NCI-H1092 (cell line): ENCODE measurements at regions not wholly inside any gene's neighbourhood (a gene's known extent, or its start where the extent isn't known, plus 50 kb on each side); places are given as distances from the start of the nearest gene placed in this dataset.

Experiments
- DNase-seq: peaks from one replicate; lab custom pipeline; 2025; lab: John Stamatoyannopoulos, UW

DNA sequence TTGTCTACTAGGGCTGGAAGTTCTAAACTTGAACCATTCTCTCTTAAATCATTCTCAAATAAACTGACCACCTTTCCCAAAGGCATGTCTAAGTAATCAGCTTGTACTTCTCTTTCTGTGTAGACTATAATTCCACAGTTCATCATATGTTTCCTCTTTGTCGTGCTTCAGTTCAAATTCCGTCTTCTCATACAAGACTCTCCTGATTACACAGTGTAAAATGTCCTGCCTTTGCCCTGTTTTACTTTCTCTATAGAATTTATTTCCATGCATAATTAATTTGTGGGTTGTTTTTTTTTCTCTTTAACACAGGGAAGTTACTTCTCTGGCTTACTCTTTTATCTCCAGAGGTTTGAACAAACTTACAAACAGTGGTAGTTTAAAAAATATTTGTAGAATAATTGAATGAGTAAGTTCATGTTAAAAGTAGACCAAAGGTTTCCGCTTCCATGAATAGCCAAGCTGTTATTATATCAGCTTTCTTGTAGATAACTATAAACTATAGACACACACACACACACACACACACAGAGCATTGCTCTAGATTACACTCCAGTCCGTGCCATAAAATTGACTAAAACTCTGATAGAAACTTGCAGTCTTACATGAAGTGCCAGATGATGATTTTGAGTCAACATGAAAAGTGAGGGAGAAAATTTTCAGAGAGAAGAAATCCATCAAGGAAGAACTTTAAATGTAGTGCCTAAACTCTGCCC, 119.0 kb downstream of the SUCNR1 start:
- DNase-seq: no peak

DNA sequence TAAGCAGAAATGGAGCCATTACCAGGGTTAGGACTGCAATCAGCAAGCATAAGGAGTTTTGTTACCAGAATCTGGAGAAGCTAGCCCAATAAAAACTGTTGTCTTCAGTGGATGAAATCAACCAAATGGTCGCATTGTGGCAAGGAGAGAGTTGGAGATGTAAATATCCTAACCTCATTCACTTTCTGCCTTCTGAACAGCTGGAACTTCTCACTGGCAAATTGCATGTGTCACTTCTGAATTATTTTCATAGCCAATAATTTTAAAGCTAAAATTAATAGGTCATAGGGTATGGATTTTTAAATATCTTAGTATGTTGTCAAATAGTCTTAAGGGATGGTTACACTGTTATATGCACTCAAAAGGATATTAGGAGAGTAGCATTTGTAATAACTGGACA, 121.6 kb downstream of the SUCNR1 start:
- DNase-seq: no peak

- no peak for DNase-seq
Measured at GRCh38 chr3:151998744-151999143, 125.3 kb downstream of the SUCNR1 start.

DNA sequence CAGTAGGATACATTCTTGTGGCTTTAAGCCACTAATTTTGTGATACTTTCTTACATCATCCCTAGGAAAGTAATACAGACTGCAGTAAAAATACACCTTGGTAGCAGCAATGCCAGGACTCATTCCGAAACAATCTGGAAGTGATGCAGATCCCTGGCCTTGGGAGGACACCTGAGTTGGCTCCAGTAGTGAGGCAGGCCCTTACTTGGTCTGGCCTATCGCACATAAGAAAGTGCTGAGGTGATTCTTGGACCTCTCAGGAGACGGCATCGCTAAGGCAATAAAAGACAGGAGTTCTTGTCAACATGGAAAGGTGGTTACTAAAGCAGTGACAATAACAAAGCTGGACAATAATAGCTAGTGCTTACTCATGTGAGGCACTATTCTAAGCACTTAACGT, 126.5 kb downstream of the SUCNR1 start:
- no peak for DNase-seq

- no peak for DNase-seq
Measured at GRCh38 chr3:152011812-152012735, 138.6 kb downstream of the SUCNR1 start.

GRCh38 chr3:152019508-152019907, 146.1 kb downstream of the SUCNR1 start:
- no peak for DNase-seq

GRCh38 chr3:152021951-152022461, 148.6 kb downstream of the SUCNR1 start:
- DNase-seq: no peak

DNA sequence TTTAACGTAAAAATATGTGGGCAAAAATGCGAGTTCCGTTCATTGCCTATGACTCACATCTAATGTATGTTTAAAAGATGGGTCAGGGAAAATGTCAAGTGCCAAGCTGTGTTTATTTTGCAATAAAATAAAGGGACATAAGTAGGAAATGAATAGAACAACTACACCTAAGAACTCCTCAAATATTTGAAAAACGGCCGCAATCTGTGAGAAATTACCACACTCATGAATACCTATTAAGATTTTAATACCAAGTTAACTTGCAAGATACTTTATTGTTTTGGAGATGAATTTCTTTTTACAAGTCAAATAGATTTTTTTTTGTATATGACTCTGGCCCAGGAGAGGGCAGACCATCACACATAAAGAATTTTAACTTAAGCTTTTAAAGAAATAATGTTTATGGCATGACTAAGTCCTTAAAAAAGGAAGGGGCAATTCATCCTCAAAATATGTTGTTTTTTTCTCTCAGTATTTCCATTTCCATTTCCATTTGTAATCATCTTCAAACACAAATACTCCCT, 152.7 kb downstream of the SUCNR1 start:
- no peak for DNase-seq

GRCh38 chr3:152030320-152030719, 156.9 kb downstream of the SUCNR1 start:
- no peak for DNase-seq

DNA sequence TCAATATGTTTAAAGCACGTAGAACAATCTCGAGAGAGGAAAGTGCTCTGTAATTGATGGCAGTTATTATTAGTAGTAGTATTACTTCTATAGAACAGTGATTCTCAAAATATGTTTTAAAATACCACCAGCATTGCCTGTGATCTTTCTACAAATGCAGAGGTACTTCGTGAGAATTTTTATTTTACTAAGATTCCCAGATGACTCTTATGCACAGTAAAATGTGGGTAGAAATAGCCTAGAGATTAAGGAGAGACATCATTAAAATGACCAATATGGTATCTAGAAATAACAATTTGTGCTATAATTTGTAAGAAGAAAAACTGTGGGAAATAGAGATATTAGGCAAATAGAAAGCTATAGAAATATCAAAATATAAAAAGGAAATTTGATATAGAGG, 157.9 kb downstream of the SUCNR1 start:
- no peak for DNase-seq

GRCh38 chr3:152037297-152037696, 163.9 kb downstream of the SUCNR1 start:
- no peak for DNase-seq

DNA sequence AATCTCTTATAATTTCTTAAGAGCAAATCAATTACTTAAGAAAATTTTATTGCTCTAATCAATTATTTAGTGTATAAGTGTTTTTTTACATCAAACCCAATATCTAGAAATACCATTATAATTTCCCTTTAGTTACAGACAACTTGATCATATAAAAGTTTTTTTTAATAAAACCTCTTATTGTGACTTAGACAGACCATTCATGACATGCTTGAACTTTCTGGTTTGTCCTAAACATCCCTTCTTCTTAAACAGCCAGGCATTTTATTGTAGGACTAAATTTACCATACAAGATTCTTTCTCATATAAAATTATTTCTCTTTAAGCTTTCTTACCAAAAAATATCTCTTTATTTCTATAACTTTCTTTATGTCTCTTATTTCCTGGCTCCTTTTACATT, 164.5 kb downstream of the SUCNR1 start:
- no peak for DNase-seq

DNA sequence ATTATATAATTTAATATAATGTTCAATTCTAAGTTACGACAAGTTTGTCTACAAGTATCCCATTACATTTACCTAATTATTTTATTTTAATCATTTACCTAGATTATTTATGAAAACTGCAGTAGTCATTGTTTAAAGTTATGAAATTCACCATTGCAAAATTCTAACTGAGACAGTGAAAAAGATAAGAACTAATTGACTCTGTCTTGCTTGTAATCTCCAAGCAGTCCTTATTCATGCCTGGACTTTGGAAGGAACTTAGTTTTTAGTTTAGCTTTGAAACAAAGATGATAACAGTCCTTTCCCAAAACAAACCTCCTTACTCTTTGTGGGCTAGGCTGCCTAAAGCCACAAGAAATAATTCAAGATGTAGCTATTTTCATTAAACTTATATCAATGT, 165.0 kb downstream of the SUCNR1 start:
- DNase-seq: no peak

GRCh38 chr3:152039887-152040286, 166.4 kb downstream of the SUCNR1 start:
- no peak for DNase-seq

DNA sequence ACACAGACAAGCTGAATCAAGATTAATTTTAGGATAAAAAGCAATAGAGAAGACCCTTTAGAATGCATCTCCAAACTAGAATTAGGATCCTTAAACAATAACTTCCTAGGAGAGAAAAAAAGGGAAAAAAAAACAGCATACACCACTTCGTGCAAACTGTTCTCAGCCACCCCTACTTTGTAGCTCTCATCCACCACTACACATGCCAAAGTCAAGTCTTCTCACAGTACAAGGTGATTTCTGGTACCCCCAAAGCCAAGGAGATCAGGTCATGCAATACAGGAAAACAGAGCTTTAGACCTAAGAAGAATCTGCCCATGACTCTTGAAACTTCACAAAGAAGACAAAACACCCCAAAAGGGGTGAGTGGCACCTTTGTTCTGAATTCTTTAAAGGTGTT, 166.9 kb downstream of the SUCNR1 start:
- DNase-seq: no peak

- DNase-seq: no peak
Measured at GRCh38 chr3:152043620-152044019, 170.2 kb downstream of the SUCNR1 start.

DNA sequence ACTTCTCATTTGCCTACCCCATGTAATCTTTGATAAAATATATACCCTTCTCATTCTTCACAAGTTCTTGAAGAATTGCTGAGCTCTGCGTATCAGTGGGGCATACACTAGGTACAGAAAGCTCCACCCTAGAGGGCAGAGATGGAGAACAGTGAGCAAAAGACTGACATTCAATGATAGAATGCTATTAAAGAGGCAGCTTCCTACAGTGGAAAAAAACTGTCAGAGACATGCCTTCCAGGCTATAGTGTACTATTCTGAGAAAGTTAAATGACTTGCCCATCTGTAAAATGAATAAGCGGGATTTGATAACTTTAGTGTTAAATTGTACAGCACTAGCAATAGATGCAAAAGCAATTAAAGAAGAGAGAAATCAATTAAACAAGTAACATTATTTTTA, 172.8 kb downstream of the SUCNR1 start:
- DNase-seq: no peak

- DNase-seq: no peak
Measured at GRCh38 chr3:152047465-152047864, 174.0 kb downstream of the SUCNR1 start.

GRCh38 chr3:152048831-152049230, 175.4 kb downstream of the SUCNR1 start:
- DNase-seq: no peak

DNA sequence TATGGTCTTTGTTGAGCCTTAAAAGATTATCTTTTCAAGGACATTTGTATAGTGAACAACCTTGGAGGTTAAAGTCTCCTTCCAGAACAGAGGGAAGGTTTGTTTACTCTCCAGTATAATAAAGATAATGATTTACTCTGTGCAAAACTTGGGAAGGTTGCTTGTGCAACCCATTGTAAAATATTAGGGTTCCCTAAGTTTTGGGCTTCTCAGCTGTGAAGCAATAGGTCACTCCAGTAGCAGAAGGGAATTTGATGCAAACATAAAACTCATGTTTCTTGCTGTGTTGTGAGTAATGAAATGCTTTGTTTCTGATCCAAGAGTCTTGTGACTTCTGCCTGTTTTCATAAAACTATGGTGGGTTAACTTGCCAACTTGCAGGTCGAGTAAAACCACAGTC, 177.5 kb downstream of the SUCNR1 start:
- no peak for DNase-seq

DNA sequence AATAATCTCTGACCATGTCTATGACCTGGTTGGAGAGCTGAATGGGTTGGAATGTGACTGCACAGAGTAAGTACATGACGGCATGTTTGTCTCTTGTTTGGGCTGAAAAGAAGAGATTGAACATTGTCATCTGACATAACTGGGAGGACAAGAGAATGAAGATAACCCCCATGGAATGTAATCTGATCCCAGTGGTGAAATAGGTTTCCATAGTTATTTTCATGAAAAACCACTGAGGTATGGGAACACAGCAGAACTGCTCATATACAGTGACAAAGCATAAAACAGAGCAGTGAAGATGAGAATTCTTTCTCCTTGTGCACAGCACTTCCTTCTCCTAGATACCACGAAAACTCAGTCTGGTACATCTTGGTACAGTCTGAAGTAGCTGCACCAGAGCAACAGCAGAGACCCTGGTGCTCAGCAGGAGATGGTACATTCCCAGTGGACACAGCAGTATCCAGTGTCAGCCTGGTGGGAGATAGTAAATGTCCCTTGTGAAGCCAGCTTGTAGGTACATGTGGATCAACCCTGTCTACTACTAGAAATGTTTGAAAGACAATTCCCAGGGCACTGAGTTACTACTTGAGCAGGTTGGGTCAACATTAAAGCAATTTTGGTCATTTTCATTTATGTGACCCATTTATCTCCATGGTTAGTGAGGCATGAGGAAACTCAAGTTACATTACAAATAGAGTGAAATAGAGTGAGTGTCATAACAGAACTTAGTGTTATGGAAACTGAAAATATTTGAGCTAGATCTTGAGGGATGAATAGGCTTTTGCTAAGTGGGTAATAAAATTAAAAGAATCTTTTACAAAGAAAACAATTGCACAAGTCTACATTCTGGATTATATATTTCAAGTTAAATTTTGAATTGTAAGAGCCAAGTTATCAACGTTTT, 178.3 kb downstream of the SUCNR1 start:
- no peak for DNase-seq

DNA sequence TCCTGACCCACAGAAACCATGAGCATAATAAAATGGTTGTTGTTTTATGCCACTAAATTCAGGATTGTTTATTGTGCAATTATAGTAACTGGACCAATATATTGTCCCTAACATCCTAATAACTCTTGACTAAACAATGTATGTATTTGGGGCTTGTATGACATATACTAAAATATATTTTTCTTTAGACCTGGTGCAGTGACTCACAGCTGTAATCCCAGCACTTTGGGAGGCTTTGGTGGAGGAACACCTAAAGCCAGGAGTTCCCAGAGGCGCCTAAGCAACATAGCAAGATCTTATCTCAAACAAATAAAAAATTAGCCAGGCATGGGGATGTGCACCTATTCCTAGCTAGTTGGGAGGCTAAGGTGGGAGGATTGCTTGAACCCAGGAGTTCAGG, 180.4 kb downstream of the SUCNR1 start:
- no peak for DNase-seq
